T-cell (primary cell): ENCODE measurements at regions not wholly inside any gene's neighbourhood (a gene's known extent, or its start where the extent isn't known, plus 50 kb on each side); places are given as distances from the start of the nearest gene placed in this dataset.

ENCODE experiments used
- ATAC-seq, 4 experiments: fragments of 200-7000 bp in 3 of 4; fragments of 150-1000 bp in 1 of 4; cut with Tn5 transposase; replicated peaks in 1 of 4; 1 replicate in 3 of 4; 2 replicates in 1 of 4; pipeline ENCODE4 v1.10.0; 2021; ENCODE audit warnings: moderate library complexity in 3 of 4, mild to moderate bottlenecking in 2 of 4, moderate number of reproducible peaks in 1 of 4
- CTCF ChIA-PET, 2 donors: fragments of 300-600 bp; sonication (Branson Sonifier 250); formaldehyde crosslinking; loops; one replicate each; lab custom pipeline; 2022; ENCODE audit warnings: antibody characterized with exemption in 2 of 2; lab: Charles Lee
- POLR2A ChIA-PET, 2 donors: fragments of 300-600 bp; sonication (Branson Sonifier 250); formaldehyde crosslinking; loops; one replicate each; lab custom pipeline; 2022; ENCODE audit warnings: antibody characterized with exemption in 2 of 2; lab: Charles Lee
- DNase-seq, 35 experiments: peaks; one replicate each; pipeline versions ENCODE4 v3.0.0 to v3.0.0-alpha.2; 2013 to 2023
- H3K27ac ChIP-seq: one replicate; pipeline ENCODE4 v1.5.1; 2013; ENCODE audit warnings: low read length
- H3K27me3 ChIP-seq, 2 experiments: replicated peaks in 1 of 2; 1 replicate in 1 of 2; 2 replicates in 1 of 2; pipeline versions ENCODE4 v1.6.1 to v1.7.0; 2013; ENCODE audit warnings: low read length in 1 of 2, mixed read lengths in 1 of 2; ENCODE audit not compliant: control insufficient read depth in 2 of 2, insufficient read depth in 2 of 2; ENCODE audit errors: extremely low read depth in 1 of 2
- H3K36me3 ChIP-seq, 2 donors: 1 replicate in 1 of 2; 2 replicates in 1 of 2; pipeline versions ENCODE4 v1.6.1 to v1.7.0; 2013; ENCODE audit warnings: low read length in 1 of 2; ENCODE audit not compliant: control insufficient read depth in 2 of 2, insufficient read depth in 1 of 2; ENCODE audit errors: extremely low read depth in 1 of 2
- H3K4me1 ChIP-seq, 2 experiments: 1 replicate in 1 of 2; 2 replicates in 1 of 2; pipeline versions ENCODE4 v1.6.1 to v1.7.0; 2013; ENCODE audit warnings: low read length in 2 of 2, mixed read lengths in 1 of 2; ENCODE audit not compliant: insufficient read depth in 2 of 2, control insufficient read depth in 1 of 2; ENCODE audit errors: extremely low read depth in 1 of 2
- H3K4me3 ChIP-seq, 2 donors: 1 replicate in 1 of 2; 2 replicates in 1 of 2; pipeline versions ENCODE4 v1.5.1 to v1.7.0; 2013; ENCODE audit warnings: mild to moderate bottlenecking in 2 of 2, low read length in 1 of 2, moderate library complexity in 1 of 2; ENCODE audit not compliant: control insufficient read depth in 1 of 2; ENCODE audit errors: extremely low read depth in 1 of 2
- H3K9me3 ChIP-seq: 2 replicates; pipeline ENCODE4 v1.7.0; 2013
- H3K27ac Mint-ChIP-seq, 2 donors: one replicate each; pipeline ENCODE4 v1.8.0; 2020 to 2021; ENCODE audit warnings: mild to moderate bottlenecking in 2 of 2, mixed read lengths in 2 of 2
- H3K27me3 Mint-ChIP-seq, 2 donors: one replicate each; pipeline ENCODE4 v1.8.0; 2021 to 2022; ENCODE audit warnings: mixed read lengths in 2 of 2
- H3K36me3 Mint-ChIP-seq: one replicate; pipeline ENCODE4 v1.8.0; 2021; ENCODE audit warnings: mixed read lengths
- H3K4me1 Mint-ChIP-seq, 3 donors: one replicate each; pipeline ENCODE4 v1.8.0; 2020 to 2022; ENCODE audit warnings: mixed read lengths in 3 of 3, mild to moderate bottlenecking in 1 of 3
- H3K4me3 Mint-ChIP-seq, 3 donors: one replicate each; pipeline ENCODE4 v1.8.0; 2020 to 2022; ENCODE audit warnings: mild to moderate bottlenecking in 3 of 3, mixed read lengths in 3 of 3, moderate library complexity in 3 of 3
- H3K9me3 Mint-ChIP-seq, 3 donors: one replicate each; pipeline ENCODE4 v1.8.0; 2020 to 2022; ENCODE audit warnings: mixed read lengths in 3 of 3
- WGBS: methylation state at CpG from one replicate; pipeline ENCODE4 v1.1.5; 2013; ENCODE audit warnings: missing lambda C conversion rate; ENCODE audit not compliant: insufficient coverage; 5-methylcytosine and 5-hydroxymethylcytosine counted together

- Mint-ChIP-seq H3K4me3 (no peak overlapping the region), H3K9me3 (peaks cover 0 to 3% (median 0%) of the 10 kb centered on the region in 3 donors), H3K36me3 (no peaks in the 10 kb centered on the region), H3K27me3 (no peaks in the 10 kb centered on the region), H3K4me1 (no peaks in the 10 kb centered on the region), H3K27ac (no peak overlapping the region)
- Histone ChIP-seq H3K27me3 (no peaks in the 10 kb centered on the region), H3K9me3 (no peaks in the 10 kb centered on the region), H3K36me3 (no peaks in the 10 kb centered on the region), H3K4me1 (no peaks in the 10 kb centered on the region), H3K27ac (no peak overlapping the region), H3K4me3 (no peak overlapping the region)
- ATAC-seq (no peak), DNase-seq (no peak)
- ChIA-PET POLR2A (interaction anchor here in 1 of 2 donors (1.0 kb wide), 1 partner anchor 9 kb away, joined by 3 read pairs; no protein-coding TSS in a partner anchor), CTCF (no interaction called here)
- WGBS, result no CpG with 5 or more reads among the region's 1 CpG
These were observed 159.9 kb downstream of the LYPLAL1 start for GRCh38 chr1:219333626-219334025.

GRCh38 chr1:219331424-219331823, 157.7 kb downstream of the LYPLAL1 start:
- ChIA-PET CTCF (no interaction called here), POLR2A (no interaction called here)
- no peaks in the 10 kb centered on the region for H3K4me1 ChIP-seq
- no peaks in the 10 kb centered on the region for H3K27me3 ChIP-seq
- no peaks in the 10 kb centered on the region for H3K27me3 Mint-ChIP-seq
- H3K4me3 Mint-ChIP-seq, result no peak overlapping the region
- no peaks in the 10 kb centered on the region for H3K36me3 ChIP-seq
- no peaks in the 10 kb centered on the region for H3K9me3 ChIP-seq
- DNase-seq (no peak), ATAC-seq (no peak)
- H3K4me3 ChIP-seq, result no peak overlapping the region
- peaks cover 8 to 11% (median 11%) of the 10 kb centered on the region in 3 donors for H3K9me3 Mint-ChIP-seq
- no CpG with 5 or more reads among the region's 5 CpGs for WGBS
- no peaks in the 10 kb centered on the region for H3K36me3 Mint-ChIP-seq
- no peak overlapping the region for H3K27ac ChIP-seq
- H3K27ac Mint-ChIP-seq, result no peak overlapping the region
- H3K4me1 Mint-ChIP-seq, result no peaks in the 10 kb centered on the region

GRCh38 chr1:219330669-219331068, 157.0 kb downstream of the LYPLAL1 start:
- Histone ChIP-seq H3K36me3 (no peaks in the 10 kb centered on the region), H3K4me1 (no peaks in the 10 kb centered on the region), H3K4me3 (no peak overlapping the region), H3K27ac (no peak overlapping the region), H3K27me3 (no peaks in the 10 kb centered on the region), H3K9me3 (no peaks in the 10 kb centered on the region)
- no peak for DNase-seq
- POLR2A ChIA-PET, result no interaction called here
- 96% methylated on average over 2 of the region's 2 CpGs for WGBS
- Mint-ChIP-seq H3K36me3 (no peaks in the 10 kb centered on the region), H3K4me1 (no peaks in the 10 kb centered on the region), H3K4me3 (no peak overlapping the region), H3K27me3 (no peaks in the 10 kb centered on the region), H3K27ac (no peak overlapping the region), H3K9me3 (peaks cover 8 to 11% (median 11%) of the 10 kb centered on the region in 3 donors)
- CTCF ChIA-PET, result no interaction called here
- ATAC-seq, result no peak

DNA sequence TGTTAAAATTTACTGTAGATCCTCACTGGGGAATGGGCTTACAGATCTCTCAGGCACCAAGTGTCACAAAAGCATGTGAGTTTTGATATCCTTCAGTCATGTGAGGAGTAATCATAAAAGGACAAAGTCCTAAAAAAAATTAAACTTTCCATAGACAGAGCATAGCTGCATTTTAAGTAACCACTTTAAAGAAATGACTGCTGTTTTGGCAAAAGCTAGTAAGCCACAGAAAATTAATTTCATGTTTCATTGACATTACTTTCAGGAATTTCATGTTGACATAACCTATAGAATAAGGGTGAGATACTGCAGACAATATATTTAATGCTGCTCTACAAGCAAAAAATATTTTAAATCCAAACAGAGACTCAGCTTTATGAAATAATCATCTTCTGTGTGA, 156.3 kb downstream of the LYPLAL1 start:
- H3K36me3 Mint-ChIP-seq, result no peaks in the 10 kb centered on the region
- no peak overlapping the region for H3K4me3 Mint-ChIP-seq
- no peaks in the 10 kb centered on the region for H3K4me1 ChIP-seq
- ATAC-seq, result no peak
- H3K9me3 ChIP-seq, result no peaks in the 10 kb centered on the region
- no peaks in the 10 kb centered on the region for H3K27me3 ChIP-seq
- H3K9me3 Mint-ChIP-seq, result peaks cover 8 to 11% (median 11%) of the 10 kb centered on the region in 3 donors
- no peak overlapping the region for H3K27ac Mint-ChIP-seq
- no peaks in the 10 kb centered on the region for H3K36me3 ChIP-seq
- H3K27me3 Mint-ChIP-seq, result no peaks in the 10 kb centered on the region
- no peaks in the 10 kb centered on the region for H3K4me1 Mint-ChIP-seq
- H3K4me3 ChIP-seq, result no peak overlapping the region
- ChIA-PET CTCF (no interaction called here), POLR2A (no interaction called here)
- no peak overlapping the region for H3K27ac ChIP-seq
- DNase-seq, result no peak

GRCh38 chr1:219329578-219329977, 155.9 kb downstream of the LYPLAL1 start:
- no peak overlapping the region for H3K27ac Mint-ChIP-seq
- H3K9me3 ChIP-seq, result no peaks in the 10 kb centered on the region
- POLR2A ChIA-PET, result no interaction called here
- H3K27me3 ChIP-seq, result no peaks in the 10 kb centered on the region
- no peaks in the 10 kb centered on the region for H3K36me3 ChIP-seq
- 30% methylated on average over 2 of the region's 4 CpGs for WGBS
- H3K4me3 ChIP-seq, result no peak overlapping the region
- H3K4me3 Mint-ChIP-seq, result no peak overlapping the region
- no peak overlapping the region for H3K27ac ChIP-seq
- CTCF ChIA-PET, result no interaction called here
- ATAC-seq (no peak), DNase-seq (no peak)
- no peaks in the 10 kb centered on the region for H3K27me3 Mint-ChIP-seq
- peaks cover 8 to 11% (median 11%) of the 10 kb centered on the region in 3 donors for H3K9me3 Mint-ChIP-seq
- H3K4me1 Mint-ChIP-seq, result no peaks in the 10 kb centered on the region
- H3K4me1 ChIP-seq, result no peaks in the 10 kb centered on the region
- H3K36me3 Mint-ChIP-seq, result no peaks in the 10 kb centered on the region

- WGBS, result 100% methylated on average over 1 of the region's 9 CpGs
- Histone ChIP-seq H3K9me3 (no peaks in the 10 kb centered on the region), H3K4me3 (no peak overlapping the region), H3K27ac (no peak overlapping the region), H3K36me3 (no peaks in the 10 kb centered on the region), H3K4me1 (no peaks in the 10 kb centered on the region), H3K27me3 (no peaks in the 10 kb centered on the region)
- ChIA-PET POLR2A (interaction anchor here in 1 of 2 donors (0.6 kb wide), 1 partner anchor 10 kb away, joined by 5 read pairs; no protein-coding TSS in a partner anchor), CTCF (no interaction called here)
- H3K4me1 Mint-ChIP-seq, result no peaks in the 10 kb centered on the region
- no peak overlapping the region for H3K4me3 Mint-ChIP-seq
- no peaks in the 10 kb centered on the region for H3K36me3 Mint-ChIP-seq
- no peaks in the 10 kb centered on the region for H3K27me3 Mint-ChIP-seq
- ATAC-seq (no peak), DNase-seq (no peak)
- no peak overlapping the region for H3K27ac Mint-ChIP-seq
- peaks cover 8 to 11% (median 11%) of the 10 kb centered on the region in 3 donors for H3K9me3 Mint-ChIP-seq
These were observed 153.2 kb downstream of the LYPLAL1 start for GRCh38 chr1:219326843-219327242.

DNA sequence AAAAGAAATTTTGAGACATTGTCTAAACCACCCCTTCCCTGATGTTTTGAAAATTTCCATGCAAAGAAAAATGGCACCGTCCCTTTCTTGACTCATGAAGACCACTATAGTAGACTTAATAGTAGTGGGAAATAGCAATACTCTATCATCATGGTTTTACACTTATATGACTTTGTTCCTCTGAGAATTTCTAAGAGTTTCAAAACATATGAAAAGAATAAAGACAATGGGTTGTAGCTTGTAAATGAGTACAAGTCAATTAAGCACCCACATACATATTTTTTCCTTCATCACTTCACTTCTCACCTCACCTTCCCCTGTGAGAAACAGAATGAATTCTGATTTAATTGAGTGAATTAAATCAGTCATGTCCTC, 151.7 kb downstream of the LYPLAL1 start:
- no peak overlapping the region for H3K4me3 Mint-ChIP-seq
- Histone ChIP-seq H3K4me3 (no peak overlapping the region), H3K27me3 (no peaks in the 10 kb centered on the region), H3K27ac (no peak overlapping the region), H3K9me3 (no peaks in the 10 kb centered on the region), H3K4me1 (no peaks in the 10 kb centered on the region), H3K36me3 (no peaks in the 10 kb centered on the region)
- POLR2A ChIA-PET, result no interaction called here
- ATAC-seq (no peak), DNase-seq (no peak)
- no peaks in the 10 kb centered on the region for H3K36me3 Mint-ChIP-seq
- no peaks in the 10 kb centered on the region for H3K27me3 Mint-ChIP-seq
- peaks cover 8 to 11% (median 9%) of the 10 kb centered on the region in 3 donors for H3K9me3 Mint-ChIP-seq
- H3K27ac Mint-ChIP-seq, result no peak overlapping the region
- CTCF ChIA-PET, result no interaction called here
- WGBS, result no CpG with 5 or more reads among the region's 1 CpG
- no peaks in the 10 kb centered on the region for H3K4me1 Mint-ChIP-seq
